Activated T-cell treated with anti-CD3 and anti-CD28 coated beads, Interleukin-2, amount 50 U/mL, for 24 hours (primary cell): ENCODE measurements at regions not wholly inside any gene's neighbourhood (a gene's known extent, or its start where the extent isn't known, plus 50 kb on each side); places are given as distances from the start of the nearest gene placed in this dataset.

Experiments
- DNase-seq: peaks from one replicate; pipeline ENCODE4 v3.0.0-alpha.2; 2020
- H3K27ac Mint-ChIP-seq: 2 replicates; pipeline ENCODE4 v1.8.0; 2020; ENCODE audit warnings: mild to moderate bottlenecking, mixed read lengths
- H3K27me3 Mint-ChIP-seq: 2 replicates; pipeline ENCODE4 v1.8.0; 2020; ENCODE audit warnings: mixed read lengths
- H3K36me3 Mint-ChIP-seq: 2 replicates; pipeline ENCODE4 v1.8.0; 2020; ENCODE audit warnings: low read depth, mixed read lengths
- H3K4me1 Mint-ChIP-seq: 2 replicates; pipeline ENCODE4 v1.8.0; 2020; ENCODE audit warnings: low read depth, mixed read lengths
- H3K4me3 Mint-ChIP-seq: 2 replicates; pipeline ENCODE4 v1.8.0; 2020; ENCODE audit warnings: mild to moderate bottlenecking, moderate library complexity, mixed read lengths
- H3K9me3 Mint-ChIP-seq: 2 replicates; pipeline ENCODE4 v1.8.0; 2020; ENCODE audit warnings: mixed read lengths

DNA sequence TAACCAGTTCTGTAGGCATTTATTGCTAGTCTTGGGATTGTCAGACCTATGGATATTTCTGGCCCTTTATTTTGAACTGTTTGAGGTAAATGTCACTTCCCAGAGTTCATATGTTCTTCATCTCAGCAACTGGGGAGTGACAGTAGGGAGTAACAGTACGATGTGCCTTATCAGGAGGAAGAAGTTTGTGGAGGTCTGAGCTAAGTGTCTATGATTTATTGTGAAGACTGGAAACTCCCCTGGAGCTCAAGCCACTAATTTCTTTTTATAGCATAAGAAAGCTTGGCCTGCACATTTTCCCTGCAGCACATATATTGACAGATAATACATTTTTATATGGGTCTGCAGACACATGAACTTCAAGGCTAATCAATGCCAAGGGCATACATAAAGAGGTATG lies 383.8 kb downstream of the GRXCR1 start:
- H3K9me3 Mint-ChIP-seq: peaks cover 20% of the 10 kb centered on the region
- no peak for DNase-seq
- no peaks in the 10 kb centered on the region for H3K4me1 Mint-ChIP-seq
- no peaks in the 10 kb centered on the region for H3K27me3 Mint-ChIP-seq
- H3K27ac Mint-ChIP-seq: no peak overlapping the region
- no peaks in the 10 kb centered on the region for H3K36me3 Mint-ChIP-seq
- no peak overlapping the region for H3K4me3 Mint-ChIP-seq

DNA sequence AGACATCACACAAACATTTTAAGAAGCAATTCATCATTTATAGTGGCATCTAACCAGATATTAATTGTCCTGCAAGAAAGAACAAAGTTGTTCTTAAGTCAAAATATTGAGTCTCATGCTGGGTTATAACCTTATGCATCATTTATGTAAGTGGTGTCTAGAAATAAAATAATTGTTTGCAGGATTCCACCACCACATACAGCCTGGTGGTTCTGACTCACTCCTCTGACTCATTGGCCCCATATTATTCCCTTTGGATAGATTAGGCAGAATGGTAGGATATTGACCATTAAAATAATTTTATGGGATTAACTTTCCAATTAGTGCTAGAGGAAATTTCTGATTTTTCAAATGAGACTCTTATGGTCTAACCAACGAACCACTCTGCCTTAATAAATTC lies 384.5 kb downstream of the GRXCR1 start:
- no peak overlapping the region for H3K4me3 Mint-ChIP-seq
- DNase-seq: no peak
- H3K27ac Mint-ChIP-seq: no peak overlapping the region
- H3K4me1 Mint-ChIP-seq: no peaks in the 10 kb centered on the region
- H3K9me3 Mint-ChIP-seq: peaks cover 18% of the 10 kb centered on the region
- H3K27me3 Mint-ChIP-seq: no peaks in the 10 kb centered on the region
- H3K36me3 Mint-ChIP-seq: no peaks in the 10 kb centered on the region

DNA sequence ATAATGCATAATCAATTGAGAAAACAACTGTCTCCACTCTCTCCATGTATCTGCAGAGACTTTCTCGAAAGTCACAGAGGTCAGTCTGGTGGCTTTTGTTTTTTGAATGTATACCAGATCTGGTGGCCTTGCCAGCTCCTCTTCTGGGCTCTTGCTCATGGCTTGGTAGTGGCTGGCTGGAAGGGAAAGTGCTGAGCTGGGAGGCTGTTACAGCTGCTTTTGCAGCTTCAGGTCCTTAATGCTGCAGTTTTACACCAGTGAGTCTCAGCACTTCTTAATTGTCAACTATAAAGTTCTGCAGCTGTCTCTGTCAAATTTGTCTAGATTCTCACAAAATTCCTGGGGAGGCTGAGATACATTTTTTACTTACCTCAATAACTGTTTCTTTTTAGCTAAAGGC lies 390.0 kb downstream of the GRXCR1 start:
- H3K9me3 Mint-ChIP-seq: peaks cover 5% of the 10 kb centered on the region
- H3K36me3 Mint-ChIP-seq: no peaks in the 10 kb centered on the region
- H3K27me3 Mint-ChIP-seq: no peaks in the 10 kb centered on the region
- no peak for DNase-seq
- no peak overlapping the region for H3K4me3 Mint-ChIP-seq
- no peak overlapping the region for H3K27ac Mint-ChIP-seq
- H3K4me1 Mint-ChIP-seq: no peaks in the 10 kb centered on the region

DNA sequence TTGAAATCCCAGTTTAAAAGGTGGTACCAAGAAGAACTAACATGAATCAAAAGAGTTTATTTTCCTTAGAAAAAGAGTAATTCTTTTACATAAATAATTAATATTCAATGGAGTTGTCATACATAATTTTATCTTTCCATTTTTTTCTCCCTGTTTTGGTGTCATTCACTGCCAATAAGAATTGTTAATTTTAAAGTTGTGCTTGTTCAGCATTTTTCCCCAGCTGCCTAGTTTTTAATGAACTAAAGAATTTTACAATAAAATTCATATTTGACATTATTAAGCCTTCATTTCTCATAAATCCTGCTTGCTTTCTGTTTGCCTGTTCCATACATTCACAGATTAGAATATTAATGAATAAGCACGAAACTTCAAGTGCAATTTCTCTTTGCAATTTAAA lies 393.6 kb downstream of the GRXCR1 start:
- Mint-ChIP-seq H3K4me1 (no peaks in the 10 kb centered on the region), H3K27me3 (no peaks in the 10 kb centered on the region), H3K27ac (no peak overlapping the region), H3K36me3 (no peaks in the 10 kb centered on the region), H3K9me3 (no peaks in the 10 kb centered on the region), H3K4me3 (no peak overlapping the region)
- DNase-seq: no peak

DNA sequence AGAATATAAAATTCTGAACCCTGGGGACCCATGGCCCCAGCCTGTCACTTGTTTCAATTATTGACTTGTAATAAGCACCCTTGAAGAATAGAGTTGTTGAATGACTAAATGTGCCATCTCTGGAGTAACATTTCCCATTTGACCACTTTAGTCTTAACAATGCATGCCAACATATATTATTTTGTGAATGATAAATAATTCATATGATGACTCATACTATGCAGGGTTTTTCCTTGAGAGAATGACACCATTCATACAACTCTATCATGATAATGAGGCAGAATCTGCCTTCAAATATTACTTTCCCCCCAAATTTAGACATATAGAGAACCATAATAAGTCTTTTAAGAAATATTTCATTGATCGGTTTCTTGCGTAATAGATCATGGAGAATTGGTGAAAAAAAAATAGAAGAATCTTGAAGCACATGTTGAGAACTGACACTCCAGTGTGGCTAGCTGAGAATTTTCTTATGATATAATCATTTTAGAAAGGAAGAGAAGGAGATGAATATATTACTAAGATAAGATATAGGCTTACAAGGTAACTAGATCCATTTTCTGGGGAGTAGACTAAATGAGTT lies 404.5 kb downstream of the GRXCR1 start:
- Mint-ChIP-seq H3K4me1 (no peaks in the 10 kb centered on the region), H3K4me3 (no peak overlapping the region), H3K27ac (no peak overlapping the region), H3K27me3 (no peaks in the 10 kb centered on the region), H3K9me3 (peaks cover 17% of the 10 kb centered on the region), H3K36me3 (no peaks in the 10 kb centered on the region)
- DNase-seq: no peak

DNA sequence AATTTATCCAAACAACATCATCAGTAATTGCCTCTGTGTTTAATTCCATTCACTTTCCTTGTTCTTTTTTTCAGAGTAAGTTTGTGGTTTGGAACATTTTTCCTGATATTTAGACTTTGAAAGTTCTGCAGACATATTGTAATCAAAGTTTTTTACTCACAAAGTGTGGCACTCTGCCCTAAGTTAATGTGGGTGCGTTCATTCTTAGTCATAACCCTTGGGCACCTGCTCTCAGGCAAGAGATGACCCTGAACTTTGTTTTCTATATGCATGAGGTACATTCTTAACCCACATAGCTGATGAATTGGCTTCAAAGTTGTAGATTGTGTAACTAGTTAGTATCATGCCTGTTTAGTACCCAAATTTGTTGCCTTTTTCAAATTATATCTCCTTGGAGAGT lies 424.3 kb downstream of the GRXCR1 start:
- Mint-ChIP-seq H3K9me3 (peaks cover 6% of the 10 kb centered on the region), H3K4me1 (no peaks in the 10 kb centered on the region), H3K4me3 (no peak overlapping the region), H3K36me3 (no peaks in the 10 kb centered on the region), H3K27me3 (no peaks in the 10 kb centered on the region), H3K27ac (no peak overlapping the region)
- no peak for DNase-seq

DNA sequence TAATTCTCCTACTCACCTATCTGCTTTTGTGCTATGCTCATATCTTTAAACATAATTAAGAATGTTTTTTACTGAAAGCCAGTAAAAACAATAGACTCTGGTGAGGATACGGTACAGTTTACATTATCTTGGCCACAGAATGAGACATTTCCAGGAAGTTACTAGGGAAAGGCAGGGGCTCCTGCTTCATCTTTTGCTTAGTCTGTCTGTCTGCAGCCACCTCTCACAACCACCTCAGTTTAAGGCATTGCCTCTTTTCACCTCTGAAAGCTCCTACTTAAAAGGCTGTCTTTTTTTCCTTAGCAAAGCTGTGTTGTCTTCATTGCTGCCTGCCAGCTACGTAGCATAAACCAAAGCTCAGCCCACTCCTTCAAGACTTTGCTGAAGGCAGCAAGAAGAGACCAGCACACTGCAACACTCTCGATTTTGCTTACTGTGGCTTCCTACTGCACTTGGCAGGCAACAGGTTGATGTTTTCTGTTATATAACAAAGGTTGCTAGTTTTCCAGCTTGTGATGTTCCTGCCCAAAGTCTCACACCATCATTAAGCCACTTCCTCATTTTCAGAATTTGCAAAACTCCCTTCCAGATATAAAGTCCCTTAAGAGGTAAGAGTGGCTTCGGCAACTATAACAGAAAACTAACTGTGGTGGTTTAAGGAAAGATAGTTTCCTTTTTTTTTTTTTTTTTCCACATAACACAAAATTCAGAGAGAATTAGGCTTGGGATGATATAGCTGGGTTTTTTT lies 432.9 kb downstream of the GRXCR1 start:
- Mint-ChIP-seq H3K4me1 (no peaks in the 10 kb centered on the region), H3K36me3 (no peaks in the 10 kb centered on the region), H3K27ac (no peak overlapping the region), H3K9me3 (peaks cover 7% of the 10 kb centered on the region), H3K4me3 (no peak overlapping the region), H3K27me3 (no peaks in the 10 kb centered on the region)
- DNase-seq: no peak

DNA sequence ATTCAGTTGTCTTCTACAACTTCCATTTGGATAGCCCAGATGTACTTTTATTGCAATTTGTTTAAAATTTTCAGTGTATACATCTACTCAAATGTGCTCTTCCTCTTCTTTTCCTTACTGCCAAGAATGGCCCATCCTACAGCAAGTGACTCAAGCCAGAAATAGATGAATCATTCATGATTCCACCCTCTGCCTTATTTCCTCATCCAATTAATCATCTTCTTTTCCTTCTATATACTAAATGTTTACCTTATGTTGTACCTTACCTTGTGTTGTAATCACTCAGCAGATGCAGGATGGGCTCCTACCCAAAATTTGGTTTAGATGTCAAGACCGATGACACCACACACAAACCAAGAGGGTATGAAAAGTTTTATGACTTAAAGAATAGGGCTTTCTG lies 437.8 kb downstream of the GRXCR1 start:
- Mint-ChIP-seq H3K4me3 (no peak overlapping the region), H3K4me1 (no peaks in the 10 kb centered on the region), H3K27ac (no peak overlapping the region), H3K9me3 (peaks cover 4% of the 10 kb centered on the region), H3K27me3 (no peaks in the 10 kb centered on the region), H3K36me3 (no peaks in the 10 kb centered on the region)
- DNase-seq: no peak

DNA sequence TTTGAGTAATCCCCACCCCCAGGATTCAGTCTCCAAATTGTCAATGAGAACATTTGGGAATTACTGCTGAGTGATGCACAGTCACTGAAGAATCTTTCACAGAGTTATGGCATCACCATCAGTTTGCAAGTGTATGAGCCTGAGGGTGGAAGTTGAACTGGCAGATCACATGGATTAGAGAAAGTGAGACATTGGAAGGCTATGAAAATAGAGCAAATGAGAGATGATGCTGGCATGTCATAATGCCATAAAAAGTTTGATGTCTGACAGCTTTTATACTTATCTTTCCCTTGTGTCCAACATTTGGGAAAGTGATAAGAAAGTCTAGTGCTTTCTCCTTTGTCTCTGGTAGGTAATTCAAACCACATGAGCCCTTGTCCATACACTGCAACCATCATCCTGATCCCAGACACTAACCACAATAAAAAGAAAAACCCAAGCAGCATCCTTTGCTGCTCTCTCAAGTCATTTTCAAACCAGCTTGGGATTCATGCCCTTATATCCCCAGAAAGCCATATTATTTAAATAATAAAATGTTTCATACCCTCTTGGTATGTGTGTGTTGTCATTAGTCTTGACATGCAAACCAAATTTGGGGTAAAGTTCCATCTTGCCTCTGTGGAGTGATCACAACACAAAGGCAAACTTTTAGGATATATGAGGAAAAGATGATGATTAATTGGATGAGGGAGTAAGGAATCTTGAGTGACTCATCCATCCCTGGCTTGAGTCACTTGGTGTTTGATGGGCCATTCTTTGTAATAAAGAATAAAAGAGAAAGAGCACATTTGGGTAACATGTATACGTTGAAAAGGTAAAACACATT lies 438.9 kb downstream of the GRXCR1 start:
- no peaks in the 10 kb centered on the region for H3K27me3 Mint-ChIP-seq
- no peak for DNase-seq

DNA sequence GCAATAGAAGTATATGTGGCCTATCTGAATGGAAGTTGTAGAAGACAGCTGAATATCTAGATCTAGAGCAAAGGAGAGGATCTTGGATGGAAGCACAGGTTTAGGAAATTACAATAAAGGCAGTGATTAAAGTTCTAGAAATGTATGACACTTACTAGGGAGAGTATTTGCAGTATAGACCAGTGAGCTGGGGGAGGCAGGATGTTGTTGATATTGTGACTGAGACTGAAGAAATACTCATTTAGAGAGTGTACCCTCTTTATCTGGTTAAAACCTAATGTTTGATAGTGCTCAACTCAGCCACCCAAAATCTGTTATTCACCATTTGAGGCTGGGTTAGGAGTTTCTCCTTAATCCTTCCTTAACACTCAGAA lies 439.5 kb downstream of the GRXCR1 start:
- Mint-ChIP-seq H3K36me3 (no peaks in the 10 kb centered on the region), H3K27ac (no peak overlapping the region), H3K9me3 (peaks cover 4% of the 10 kb centered on the region), H3K4me3 (no peak overlapping the region), H3K4me1 (no peaks in the 10 kb centered on the region), H3K27me3 (no peaks in the 10 kb centered on the region)
- no peak for DNase-seq

More for the DNA sequence above, 438.9 kb downstream of the GRXCR1 start:
- peaks cover 4% of the 10 kb centered on the region for H3K9me3 Mint-ChIP-seq
- no peak overlapping the region for H3K27ac Mint-ChIP-seq
- no peaks in the 10 kb centered on the region for H3K36me3 Mint-ChIP-seq
- no peak overlapping the region for H3K4me3 Mint-ChIP-seq
- no peaks in the 10 kb centered on the region for H3K4me1 Mint-ChIP-seq

DNA sequence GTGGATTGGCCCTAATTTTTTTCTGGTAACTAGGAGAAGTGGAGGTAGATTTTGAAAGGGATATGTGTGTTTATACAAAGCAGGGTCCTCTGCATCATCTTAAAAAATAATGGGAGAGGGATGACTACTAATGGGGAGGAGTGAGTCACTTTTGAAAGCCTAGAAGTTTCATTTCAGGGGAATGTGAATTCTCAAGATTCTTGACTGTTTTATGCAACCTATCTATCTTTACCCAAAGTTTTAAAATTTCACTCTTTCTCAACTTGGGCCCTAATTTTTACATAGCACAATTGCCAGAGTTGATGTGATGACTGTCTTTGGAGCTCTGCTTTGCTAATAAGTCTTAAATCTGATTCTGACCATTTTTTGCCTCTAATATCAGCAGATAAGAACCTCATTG lies 445.2 kb downstream of the GRXCR1 start:
- H3K4me3 Mint-ChIP-seq: no peak overlapping the region
- H3K36me3 Mint-ChIP-seq: no peaks in the 10 kb centered on the region
- DNase-seq: no peak
- no peaks in the 10 kb centered on the region for H3K4me1 Mint-ChIP-seq
- no peak overlapping the region for H3K27ac Mint-ChIP-seq
- no peaks in the 10 kb centered on the region for H3K27me3 Mint-ChIP-seq
- peaks cover 8% of the 10 kb centered on the region for H3K9me3 Mint-ChIP-seq

DNA sequence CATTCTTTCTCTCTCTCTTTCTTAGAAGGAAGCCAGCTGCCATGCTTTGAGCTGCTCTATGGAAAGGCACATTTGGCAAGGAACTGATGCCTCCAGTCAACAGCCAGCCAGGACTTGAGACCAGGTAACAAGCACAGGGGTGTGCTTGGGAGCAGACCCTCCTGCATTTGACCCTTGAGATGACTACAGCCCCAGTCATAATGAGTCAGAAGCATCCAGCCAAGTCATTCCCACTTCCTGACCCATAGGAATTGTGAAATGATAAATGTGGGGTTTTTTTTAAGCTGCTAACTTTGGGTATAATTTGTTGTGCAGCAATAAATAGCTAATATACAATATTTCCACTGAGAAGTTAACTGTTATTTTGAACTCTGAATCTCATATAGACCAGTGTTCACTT lies 446.9 kb downstream of the GRXCR1 start:
- H3K9me3 Mint-ChIP-seq: peaks cover 10% of the 10 kb centered on the region
- H3K4me1 Mint-ChIP-seq: no peaks in the 10 kb centered on the region
- no peak overlapping the region for H3K4me3 Mint-ChIP-seq
- no peaks in the 10 kb centered on the region for H3K27me3 Mint-ChIP-seq
- no peaks in the 10 kb centered on the region for H3K36me3 Mint-ChIP-seq
- H3K27ac Mint-ChIP-seq: no peak overlapping the region
- DNase-seq: no peak

DNA sequence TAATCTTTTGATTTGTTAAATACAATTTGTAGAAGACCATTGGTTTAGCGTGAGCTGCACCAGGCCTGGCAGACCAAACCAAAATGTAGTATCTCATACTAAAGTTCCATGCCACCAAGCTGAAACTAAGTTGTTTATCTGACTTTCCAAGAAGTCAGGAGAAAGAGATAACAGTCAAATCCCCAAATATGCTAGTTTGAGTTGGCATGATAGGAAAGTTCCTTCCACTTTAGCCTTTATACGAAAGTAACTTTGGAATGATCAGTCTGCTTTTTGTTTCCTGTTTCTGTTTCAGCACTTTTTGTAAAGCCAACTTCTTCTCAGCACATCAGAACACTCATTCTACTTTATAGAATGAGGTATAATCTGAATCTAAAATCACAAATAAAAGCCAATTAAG lies 449.2 kb downstream of the GRXCR1 start:
- Mint-ChIP-seq H3K4me3 (no peak overlapping the region), H3K27me3 (no peaks in the 10 kb centered on the region), H3K27ac (no peak overlapping the region), H3K36me3 (no peaks in the 10 kb centered on the region), H3K9me3 (peaks cover 14% of the 10 kb centered on the region), H3K4me1 (no peaks in the 10 kb centered on the region)
- DNase-seq: no peak

DNA sequence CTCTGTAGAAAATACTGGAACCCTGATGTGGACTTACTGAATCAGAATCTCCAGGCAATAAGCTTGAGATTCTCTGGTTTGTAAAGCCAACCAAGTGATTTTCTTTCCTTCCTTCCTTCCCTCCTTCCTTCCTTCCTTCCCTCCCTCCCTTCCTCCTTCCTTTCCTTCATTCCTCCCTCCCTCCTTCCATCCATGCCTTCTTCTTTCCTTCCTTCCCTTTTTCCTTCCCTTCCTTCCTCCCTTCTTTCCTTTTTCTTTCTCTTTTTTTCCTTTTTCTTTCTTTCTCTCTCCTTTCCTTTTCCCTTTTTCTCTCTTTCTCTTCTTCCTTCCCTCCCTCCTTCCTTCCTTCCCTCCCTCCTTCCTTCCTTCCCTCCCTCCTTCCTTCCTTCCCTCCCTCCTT lies 450.8 kb downstream of the GRXCR1 start:
- H3K4me3 Mint-ChIP-seq: no peak overlapping the region
- DNase-seq: no peak
- H3K9me3 Mint-ChIP-seq: peaks cover 16% of the 10 kb centered on the region
- H3K27me3 Mint-ChIP-seq: no peaks in the 10 kb centered on the region
- H3K27ac Mint-ChIP-seq: no peak overlapping the region
- no peaks in the 10 kb centered on the region for H3K36me3 Mint-ChIP-seq
- no peaks in the 10 kb centered on the region for H3K4me1 Mint-ChIP-seq

DNA sequence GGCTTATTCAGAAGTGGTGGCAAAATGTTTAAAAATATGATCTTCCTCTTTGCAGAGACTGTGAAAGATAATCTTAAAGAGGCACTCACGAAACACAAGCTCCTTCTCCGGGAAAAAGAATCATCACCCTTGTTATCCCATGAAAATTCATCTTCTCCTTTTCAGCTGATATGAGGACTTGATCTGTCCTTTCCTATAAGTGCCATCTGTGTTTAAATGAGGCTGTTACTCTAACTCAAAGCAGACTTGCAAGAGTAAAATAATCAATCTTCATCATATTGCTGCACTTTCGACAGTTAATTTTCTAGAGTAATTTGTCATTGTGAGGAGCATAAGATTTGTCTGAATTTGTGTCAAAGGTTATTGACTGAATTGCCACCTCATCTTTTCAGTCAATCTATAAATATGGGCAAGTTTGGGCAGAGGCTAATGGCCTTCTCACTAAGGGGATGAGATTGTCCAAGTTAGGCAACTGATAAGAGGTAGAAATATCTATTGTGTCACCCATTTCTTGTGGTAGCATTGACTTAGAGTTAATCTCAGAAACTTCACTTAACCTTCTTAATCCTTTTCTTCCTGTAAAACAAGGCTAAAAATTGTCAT lies 452.9 kb downstream of the GRXCR1 start:
- Mint-ChIP-seq H3K36me3 (no peaks in the 10 kb centered on the region), H3K4me1 (no peaks in the 10 kb centered on the region), H3K9me3 (peaks cover 14% of the 10 kb centered on the region), H3K27me3 (no peaks in the 10 kb centered on the region), H3K4me3 (no peak overlapping the region), H3K27ac (no peak overlapping the region)
- DNase-seq: no peak
